WTC11 (cell line): ENCODE measurements at regions not wholly inside any gene's neighbourhood (a gene's known extent, or its start where the extent isn't known, plus 50 kb on each side); places are given as distances from the start of the nearest gene placed in this dataset.

ENCODE experiments used
- ATAC-seq: fragments of 200-7000 bp; cut with Tn5 transposase; 2 replicates; pipeline ENCODE4 v1.10.0; 2021; ENCODE audit warnings: mild to moderate bottlenecking, moderate library complexity
- CTCF ChIA-PET: fragments of 300-600 bp; sonication (Branson Sonifier 250); formaldehyde crosslinking; loops from one replicate; lab custom pipeline; 2021; ENCODE audit warnings: antibody characterized with exemption; lab: Charles Lee
- POLR2A ChIA-PET: fragments of 350-600 bp; sonication (Branson Sonifier 250); formaldehyde crosslinking; loops from one replicate; lab custom pipeline; 2021; ENCODE audit warnings: antibody characterized with exemption; lab: Charles Lee
- DNase-seq: peaks from one replicate; pipeline ENCODE4 v3.0.0; 2021; ENCODE audit warnings: low spot score
- H3K27ac Mint-ChIP-seq: 2 replicates; pipeline ENCODE4 v1.8.0; 2021; ENCODE audit warnings: mixed read lengths
- H3K27me3 Mint-ChIP-seq: 2 replicates; pipeline ENCODE4 v1.8.0; 2021; ENCODE audit warnings: low read depth, mild to moderate bottlenecking, moderate library complexity, mixed read lengths
- H3K36me3 Mint-ChIP-seq: 2 replicates; pipeline ENCODE4 v1.8.0; 2021; ENCODE audit warnings: mixed read lengths
- H3K4me1 Mint-ChIP-seq: 2 replicates; pipeline ENCODE4 v1.8.0; 2022; ENCODE audit warnings: mixed read lengths
- H3K4me3 Mint-ChIP-seq: 2 replicates; pipeline ENCODE4 v1.8.0; 2021; ENCODE audit warnings: mild to moderate bottlenecking, moderate library complexity, mixed read lengths
- H3K9me3 Mint-ChIP-seq: 2 replicates; pipeline ENCODE4 v1.8.0; 2021; ENCODE audit warnings: mixed read lengths
- AR ChIP-seq: fragments of 250-450 bp; sonication (Bioruptor Pico); IDR thresholded peaks from 2 replicates; pipeline ENCODE4 v1.9.0; 2021; ENCODE audit warnings: mild to moderate bottlenecking
- CDX4 ChIP-seq: fragments of 250-450 bp; sonication (Bioruptor Pico); IDR thresholded peaks from 2 replicates; pipeline ENCODE4 v1.9.0; 2021; ENCODE audit warnings: moderate library complexity, mild to moderate bottlenecking, inconsistent platforms, borderline replicate concordance
- E2F5 ChIP-seq: sonication (generic); formaldehyde crosslinking; IDR thresholded peaks from 2 replicates; pipeline ENCODE4 v1.8.1; 2022; ENCODE audit warnings: mild to moderate bottlenecking, moderate library complexity, missing genetic modification reagents
- FOXJ3 ChIP-seq: sonication (generic); formaldehyde crosslinking; IDR thresholded peaks from 2 replicates; pipeline ENCODE4 v1.9.0; 2021; ENCODE audit warnings: missing genetic modification reagents, mild to moderate bottlenecking, borderline replicate concordance
- GABPB1 ChIP-seq: sonication (generic); formaldehyde crosslinking; IDR thresholded peaks from 2 replicates; pipeline ENCODE4 v1.8.1; 2023; ENCODE audit warnings: mild to moderate bottlenecking, missing genetic modification reagents
- GRHL2 ChIP-seq: fragments of 250-450 bp; sonication (Bioruptor Pico); IDR thresholded peaks from 2 replicates; pipeline ENCODE4 v1.8.0; 2022; ENCODE audit warnings: mild to moderate bottlenecking, moderate library complexity; ENCODE audit not compliant: insufficient replicate concordance, severe bottlenecking
- NFE2L1 ChIP-seq: sonication (generic); formaldehyde crosslinking; IDR thresholded peaks from 2 replicates; pipeline ENCODE4 v1.8.1; 2023; ENCODE audit warnings: missing genetic modification reagents
- NR1H2 ChIP-seq: sonication (generic); formaldehyde crosslinking; IDR thresholded peaks from 2 replicates; pipeline ENCODE4 v1.9.0; 2021; ENCODE audit warnings: mild to moderate bottlenecking, moderate library complexity, missing genetic modification reagents
- RORB ChIP-seq: fragments of 250-450 bp; sonication (Bioruptor Pico); IDR thresholded peaks from 2 replicates; pipeline ENCODE4 v1.9.0; 2021; ENCODE audit warnings: mild to moderate bottlenecking
- TEAD1 ChIP-seq: sonication (generic); formaldehyde crosslinking; IDR thresholded peaks from 2 replicates; pipeline ENCODE4 v1.8.0; 2022; ENCODE audit warnings: mild to moderate bottlenecking, missing genetic modification reagents
- USF1 ChIP-seq: sonication (generic); formaldehyde crosslinking; IDR thresholded peaks from 2 replicates; pipeline ENCODE4 v1.8.0; 2022; ENCODE audit warnings: mild to moderate bottlenecking, missing genetic modification reagents
- ZNF425 ChIP-seq: fragments of 250-450 bp; sonication (Bioruptor Pico); conservative IDR thresholded peaks from 2 replicates; pipeline ENCODE4 v1.9.0; 2021; ENCODE audit warnings: mild to moderate bottlenecking
- ZNF512 ChIP-seq: sonication (generic); formaldehyde crosslinking; IDR thresholded peaks from 2 replicates; pipeline ENCODE4 v1.8.1; 2022; ENCODE audit warnings: missing genetic modification reagents, borderline replicate concordance
- ZNF671 ChIP-seq: fragments of 250-450 bp; sonication (Bioruptor Pico); IDR thresholded peaks from 2 replicates; pipeline ENCODE4 v1.8.0; 2021; ENCODE audit warnings: mild to moderate bottlenecking
- ZSCAN18 ChIP-seq: fragments of 250-450 bp; sonication (Bioruptor Pico); IDR thresholded peaks from 2 replicates; pipeline ENCODE4 v2.1.2; 2022; ENCODE audit warnings: mild to moderate bottlenecking, moderate library complexity

- Mint-ChIP-seq H3K36me3 (0 out of 2 replicates have a peak, but pooled peaks cover under 1% of the 10 kb centered on the region), H3K4me3 (no peak overlapping the region), H3K27me3 (no peaks in the 10 kb centered on the region), H3K9me3 (peaks cover 5% of the 10 kb centered on the region), H3K4me1 (peaks cover 19% of the 10 kb centered on the region), H3K27ac (no peak overlapping the region)
- POLR2A ChIA-PET = no interaction called here
- no peak for DNase-seq
- CTCF ChIA-PET = no interaction called here
- TF ChIP-seq TEAD1 (CRISPR knock-in tag) (no peak), ZNF671 (CRISPR knock-in tag) (no peak), GRHL2 (CRISPR knock-in tag) (no peak), ZNF425 (CRISPR knock-in tag) (no peak), FOXJ3 (CRISPR knock-in tag) (no peak), GABPB1 (CRISPR knock-in tag) (no peak), AR (CRISPR knock-in tag) (no peak), E2F5 (CRISPR knock-in tag) (no peak), RORB (CRISPR knock-in tag) (no peak), ZNF512 (no peak), NR1H2 (CRISPR knock-in tag) (no peak), USF1 (CRISPR knock-in tag) (no peak), ZSCAN18 (CRISPR knock-in tag) (no peak), NFE2L1 (CRISPR knock-in tag) (no peak), CDX4 (no peak)
- TF ChIP-seq, all 79 proteins: peak for 0
- no peak for ATAC-seq
Observed at GRCh38 chr1:57522575-57522974, 98.7 kb upstream of the DAB1 start.
